ENCODE measurements at regions not wholly inside any gene's neighbourhood (a gene's known extent, or its start where the extent isn't known, plus 50 kb on each side); places are given as distances from the start of the nearest gene placed in this dataset.

- ATAC-seq, result no peak
- no peak for TF ChIP-seq ZFP3 (CRISPR knock-in tag; IDR thresholded peaks at IDR 0.05)
- no peak for TF ChIP-seq CSRNP3 (CRISPR knock-in tag; IDR thresholded peaks at IDR 0.05)
- TF ChIP-seq TSHZ2 (CRISPR knock-in tag; IDR thresholded peaks at IDR 0.05), result no peak
- TF ChIP-seq POU6F1 (CRISPR knock-in tag; IDR thresholded peaks at IDR 0.05; ENCODE audit: borderline replicate concordance, low read depth), result no peak
- TF ChIP-seq ZNF565 (CRISPR knock-in tag; conservative IDR thresholded peaks at IDR 0.05; ENCODE audit: low read depth), result no peak
- no peak for TF ChIP-seq TOX (CRISPR knock-in tag; IDR thresholded peaks at IDR 0.05; ENCODE audit: borderline replicate concordance)
- TF ChIP-seq ARNTL (CRISPR knock-in tag; IDR thresholded peaks at IDR 0.05; ENCODE audit: borderline replicate concordance, low read depth), result no peak
- TF ChIP-seq CSDC2 (CRISPR knock-in tag; IDR thresholded peaks at IDR 0.05), result no peak
- TF ChIP-seq RARB (CRISPR knock-in tag; IDR thresholded peaks at IDR 0.05), result no peak
- TF ChIP-seq ISL1 (CRISPR knock-in tag; IDR thresholded peaks at IDR 0.05), result no peak
- no peak for TF ChIP-seq ZC3H10 (CRISPR knock-in tag; IDR thresholded peaks at IDR 0.05)
- no peak for TF ChIP-seq TCF4 (CRISPR knock-in tag; IDR thresholded peaks at IDR 0.05; ENCODE audit: borderline replicate concordance)
These were observed 91.7 kb downstream of the SLC10A2 start for GRCh38 chr13:102974317-102975087.

- TF ChIP-seq ISL1 (CRISPR knock-in tag; IDR thresholded peaks at IDR 0.05) (no peak), ESRRG (CRISPR knock-in tag; IDR thresholded peaks at IDR 0.05) (no peak), CSRNP3 (CRISPR knock-in tag; IDR thresholded peaks at IDR 0.05) (no peak), CSDC2 (CRISPR knock-in tag; IDR thresholded peaks at IDR 0.05) (no peak), ZNF565 (CRISPR knock-in tag; conservative IDR thresholded peaks at IDR 0.05; ENCODE audit: low read depth) (no peak), RARB (CRISPR knock-in tag; IDR thresholded peaks at IDR 0.05) (no peak), PATZ1 (CRISPR knock-in tag; IDR thresholded peaks at IDR 0.05; ENCODE audit: borderline replicate concordance) (no peak), ZNF70 (CRISPR knock-in tag; IDR thresholded peaks at IDR 0.05) (no peak)
- ATAC-seq, result no peak
These were observed 94.0 kb downstream of the SLC10A2 start for GRCh38 chr13:102972191-102972590.

- no peak for TF ChIP-seq ESRRG (CRISPR knock-in tag; IDR thresholded peaks at IDR 0.05)
- TF ChIP-seq OSR1 (CRISPR knock-in tag; IDR thresholded peaks at IDR 0.05), result no peak
- TF ChIP-seq CSDC2 (CRISPR knock-in tag; IDR thresholded peaks at IDR 0.05), result no peak
- TF ChIP-seq ZNF70 (CRISPR knock-in tag; IDR thresholded peaks at IDR 0.05), result no peak
- TF ChIP-seq PATZ1 (CRISPR knock-in tag; IDR thresholded peaks at IDR 0.05; ENCODE audit: borderline replicate concordance), result no peak
- no peak for TF ChIP-seq TSHZ2 (CRISPR knock-in tag; IDR thresholded peaks at IDR 0.05)
- TF ChIP-seq POU6F1 (CRISPR knock-in tag; IDR thresholded peaks at IDR 0.05; ENCODE audit: borderline replicate concordance, low read depth), result no peak
- no peak for TF ChIP-seq ISL1 (CRISPR knock-in tag; IDR thresholded peaks at IDR 0.05)
- TF ChIP-seq BACH2 (CRISPR knock-in tag; IDR thresholded peaks at IDR 0.05; ENCODE audit: borderline replicate concordance), result no peak
- TF ChIP-seq ZC3H10 (CRISPR knock-in tag; IDR thresholded peaks at IDR 0.05), result no peak
- no peak for ATAC-seq
These were observed 95.7 kb downstream of the SLC10A2 start for GRCh38 chr13:102970542-102970941.

Measured in SK-N-SH treated with all-trans-retinoic acid at 6 μM for 48 hours (cell line).